ENCODE measurements at regions not wholly inside any gene's neighbourhood (a gene's known extent, or its start where the extent isn't known, plus 50 kb on each side); places are given as distances from the start of the nearest gene placed in this dataset.

DNA sequence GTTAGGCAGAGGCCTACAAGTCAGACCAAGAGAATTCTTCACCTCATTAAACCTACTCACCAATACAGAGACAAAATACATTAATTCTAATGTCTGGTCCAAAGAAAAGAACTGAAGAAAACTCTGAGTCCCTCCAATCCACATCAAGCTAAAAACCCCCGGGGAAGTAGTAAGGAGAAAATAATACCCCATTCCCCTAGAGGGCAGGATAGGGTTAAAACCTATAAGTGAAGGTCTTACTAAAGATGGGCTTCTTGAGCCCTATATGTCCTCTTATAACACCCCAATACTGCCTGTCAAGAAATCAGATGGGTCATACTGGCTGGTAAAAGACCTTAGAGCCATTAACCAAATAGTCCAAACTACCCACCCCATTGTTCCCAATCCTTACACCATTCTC is 141.3 kb upstream of the TMEM106B start:
- Histone ChIP-seq H3K27me3 (ENCODE audit: insufficient read depth, low read depth) (no peaks in the 10 kb centered on the region), H3K36me3 (ENCODE audit: insufficient read depth) (no peaks in the 10 kb centered on the region), H4K20me1 (ENCODE audit: insufficient read depth) (no peaks in the 10 kb centered on the region), H3K9ac (no peak overlapping the region), H3K4me2 (no peak overlapping the region), H3K79me2 (ENCODE audit: insufficient read depth, low read depth) (no peaks in the 10 kb centered on the region), H3K4me1 (ENCODE audit: low read depth, poor library complexity, severe bottlenecking) (no peaks in the 10 kb centered on the region), H2AFZ (ENCODE audit: low read depth) (no peak overlapping the region), H3K4me3 (IDR thresholded peaks at IDR 0.05; ENCODE audit: insufficient read depth, low read depth, low read length) (no peak overlapping the region), H3K27ac (no peak overlapping the region)
- no peak for TF ChIP-seq CTCF (conservative IDR thresholded peaks at IDR 0.05; ENCODE audit: low read depth, low read length)

- Histone ChIP-seq H3K4me3 (IDR thresholded peaks at IDR 0.05; ENCODE audit: insufficient read depth, low read depth, low read length) (no peak overlapping the region), H3K36me3 (ENCODE audit: insufficient read depth) (no peaks in the 10 kb centered on the region), H3K27ac (no peak overlapping the region), H3K79me2 (ENCODE audit: insufficient read depth, low read depth) (no peaks in the 10 kb centered on the region), H2AFZ (ENCODE audit: low read depth) (no peak overlapping the region), H3K4me2 (no peak overlapping the region), H3K9ac (no peak overlapping the region), H3K27me3 (ENCODE audit: insufficient read depth, low read depth) (no peaks in the 10 kb centered on the region), H4K20me1 (ENCODE audit: insufficient read depth) (no peaks in the 10 kb centered on the region), H3K4me1 (ENCODE audit: low read depth, poor library complexity, severe bottlenecking) (no peaks in the 10 kb centered on the region)
- TF ChIP-seq CTCF (conservative IDR thresholded peaks at IDR 0.05; ENCODE audit: low read depth, low read length), result no peak
Observed at GRCh38 chr7:12074889-12075288, 136.2 kb upstream of the TMEM106B start.

GRCh38 chr7:12080006-12080405 is 131.1 kb upstream of the TMEM106B start:
- H3K27ac ChIP-seq, result no peak overlapping the region
- H3K4me2 ChIP-seq, result no peak overlapping the region
- H3K36me3 ChIP-seq (ENCODE audit: insufficient read depth), result no peaks in the 10 kb centered on the region
- no peaks in the 10 kb centered on the region for H3K4me1 ChIP-seq (ENCODE audit: low read depth, poor library complexity, severe bottlenecking)
- no peaks in the 10 kb centered on the region for H3K27me3 ChIP-seq (ENCODE audit: insufficient read depth, low read depth)
- H2AFZ ChIP-seq (ENCODE audit: low read depth), result no peak overlapping the region
- no peak for TF ChIP-seq CTCF (conservative IDR thresholded peaks at IDR 0.05; ENCODE audit: low read depth, low read length)
- no peak overlapping the region for H3K9ac ChIP-seq
- H3K79me2 ChIP-seq (ENCODE audit: insufficient read depth, low read depth), result no peaks in the 10 kb centered on the region
- H3K4me3 ChIP-seq (IDR thresholded peaks at IDR 0.05; ENCODE audit: insufficient read depth, low read depth, low read length), result no peak overlapping the region
- no peaks in the 10 kb centered on the region for H4K20me1 ChIP-seq (ENCODE audit: insufficient read depth)

- Histone ChIP-seq H3K36me3 (ENCODE audit: insufficient read depth) (no peaks in the 10 kb centered on the region), H3K79me2 (ENCODE audit: insufficient read depth, low read depth) (no peaks in the 10 kb centered on the region)
Observed at GRCh38 chr7:12085516-12085915, 125.6 kb upstream of the TMEM106B start.

More at GRCh38 chr7:12085516-12085915, 125.6 kb upstream of the TMEM106B start:
- Histone ChIP-seq H3K4me1 (ENCODE audit: low read depth, poor library complexity, severe bottlenecking) (no peaks in the 10 kb centered on the region), H3K4me3 (IDR thresholded peaks at IDR 0.05; ENCODE audit: insufficient read depth, low read depth, low read length) (no peak overlapping the region), H3K9ac (no peak overlapping the region), H2AFZ (ENCODE audit: low read depth) (no peak overlapping the region), H3K4me2 (no peak overlapping the region), H3K27ac (no peak overlapping the region), H4K20me1 (ENCODE audit: insufficient read depth) (no peaks in the 10 kb centered on the region), H3K27me3 (ENCODE audit: insufficient read depth, low read depth) (no peaks in the 10 kb centered on the region)
- TF ChIP-seq CTCF (conservative IDR thresholded peaks at IDR 0.05; ENCODE audit: low read depth, low read length), result no peak

Measured in KMS-11 (cell line).